ENCODE measurements at regions not wholly inside any gene's neighbourhood (a gene's known extent, or its start where the extent isn't known, plus 50 kb on each side); places are given as distances from the start of the nearest gene placed in this dataset.

DNA sequence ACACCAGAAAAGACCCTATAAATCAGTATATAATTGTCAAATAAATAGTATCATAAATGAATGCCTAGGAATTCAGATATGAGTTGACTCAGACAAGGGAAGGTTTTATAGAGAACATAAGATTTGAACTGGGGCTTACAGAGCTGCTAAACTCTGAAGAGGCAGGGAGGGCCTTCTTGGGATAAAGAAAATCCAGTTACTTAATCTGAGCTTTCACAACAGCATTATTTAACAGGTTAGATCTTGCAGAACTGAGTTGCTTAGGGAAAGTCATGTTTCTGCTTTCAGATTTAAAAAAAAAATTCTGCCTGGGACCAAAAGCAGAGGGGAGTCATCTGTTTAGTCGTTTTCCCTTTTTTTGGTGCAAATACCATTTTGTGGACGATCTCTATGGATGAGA is 594.8 kb upstream of the FZD8 start:
- H3K27ac ChIP-seq, result no peak overlapping the region

DNA sequence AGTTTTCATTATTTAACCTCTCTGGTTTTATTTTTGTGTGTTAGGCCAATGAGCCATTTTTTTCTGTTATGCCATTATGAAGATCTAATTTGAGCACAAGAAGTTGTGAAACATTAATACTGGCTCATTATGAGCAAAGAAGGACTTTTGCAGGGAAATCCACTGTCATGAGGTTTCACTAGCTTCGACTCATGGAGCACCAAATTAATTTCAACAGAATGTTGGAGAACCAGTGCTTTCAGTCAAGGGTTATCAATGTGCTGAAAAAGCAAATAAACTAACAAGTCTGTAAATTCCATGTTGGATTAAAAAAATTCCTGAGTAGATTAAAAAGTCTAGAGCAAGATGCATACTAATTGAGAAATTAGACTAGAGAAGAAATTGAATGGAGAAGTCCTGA is 594.2 kb upstream of the FZD8 start:
- DNase-seq (ENCODE audit: low spot score in 2 of 2), result no peak
- Histone ChIP-seq H3K9me3 (no peaks in the 10 kb centered on the region), H3K4me3 (no peak overlapping the region), H3K36me3 (no peaks in the 10 kb centered on the region), H3K4me1 (no peaks in the 10 kb centered on the region), H3K27ac (no peak overlapping the region), H3K27me3 (no peaks in the 10 kb centered on the region)
- TF ChIP-seq POLR2A (IDR thresholded peaks at IDR 0.05) (no peak), POLR2AphosphoS5 (IDR thresholded peaks at IDR 0.05) (no peak)
- TF ChIP-seq, protein P1, sequence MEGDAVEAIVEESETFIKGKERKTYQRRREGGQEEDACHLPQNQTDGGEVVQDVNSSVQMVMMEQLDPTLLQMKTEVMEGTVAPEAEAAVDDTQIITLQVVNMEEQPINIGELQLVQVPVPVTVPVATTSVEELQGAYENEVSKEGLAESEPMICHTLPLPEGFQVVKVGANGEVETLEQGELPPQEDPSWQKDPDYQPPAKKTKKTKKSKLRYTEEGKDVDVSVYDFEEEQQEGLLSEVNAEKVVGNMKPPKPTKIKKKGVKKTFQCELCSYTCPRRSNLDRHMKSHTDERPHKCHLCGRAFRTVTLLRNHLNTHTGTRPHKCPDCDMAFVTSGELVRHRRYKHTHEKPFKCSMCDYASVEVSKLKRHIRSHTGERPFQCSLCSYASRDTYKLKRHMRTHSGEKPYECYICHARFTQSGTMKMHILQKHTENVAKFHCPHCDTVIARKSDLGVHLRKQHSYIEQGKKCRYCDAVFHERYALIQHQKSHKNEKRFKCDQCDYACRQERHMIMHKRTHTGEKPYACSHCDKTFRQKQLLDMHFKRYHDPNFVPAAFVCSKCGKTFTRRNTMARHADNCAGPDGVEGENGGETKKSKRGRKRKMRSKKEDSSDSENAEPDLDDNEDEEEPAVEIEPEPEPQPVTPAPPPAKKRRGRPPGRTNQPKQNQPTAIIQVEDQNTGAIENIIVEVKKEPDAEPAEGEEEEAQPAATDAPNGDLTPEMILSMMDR (IDR thresholded peaks at IDR 0.05), result no peak
- intact Hi-C loops (cut with DNase I; ENCODE audit: low total_unique reads), result no loop called here

More for the DNA sequence above, 594.8 kb upstream of the FZD8 start:
- intact Hi-C loops (cut with DNase I; ENCODE audit: low total_unique reads), result no loop called here
- Histone ChIP-seq H3K27me3 (no peaks in the 10 kb centered on the region), H3K4me1 (no peaks in the 10 kb centered on the region), H3K36me3 (no peaks in the 10 kb centered on the region), H3K9me3 (no peaks in the 10 kb centered on the region), H3K4me3 (no peak overlapping the region)
- TF ChIP-seq POLR2A (IDR thresholded peaks at IDR 0.05) (no peak), POLR2AphosphoS5 (IDR thresholded peaks at IDR 0.05) (no peak)
- TF ChIP-seq, protein P1 (IDR thresholded peaks at IDR 0.05), result no peak
- DNase-seq (ENCODE audit: low spot score in 2 of 2), result no peak

DNA sequence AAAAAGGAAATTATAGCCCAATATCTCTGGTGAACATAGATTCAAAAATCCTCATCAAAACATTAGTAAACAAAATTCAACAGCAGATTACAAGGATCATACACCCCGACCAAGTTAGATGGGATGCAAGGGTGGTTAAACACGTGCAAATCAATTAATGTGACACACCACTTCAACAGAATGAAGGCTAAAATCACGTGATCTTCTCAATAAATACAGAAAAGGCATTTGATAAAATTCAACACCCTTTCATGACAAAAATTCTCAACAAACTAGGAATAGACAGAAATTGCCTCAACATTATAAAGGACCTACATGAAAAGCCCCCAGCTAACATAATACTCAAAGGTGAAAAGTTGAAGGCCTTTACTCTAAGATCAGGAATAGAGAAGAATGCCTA is 590.8 kb upstream of the FZD8 start:
- Histone ChIP-seq H3K4me1 (no peaks in the 10 kb centered on the region), H3K36me3 (no peaks in the 10 kb centered on the region), H3K27me3 (no peaks in the 10 kb centered on the region), H3K9me3 (no peaks in the 10 kb centered on the region), H3K4me3 (no peak overlapping the region), H3K27ac (no peak overlapping the region)
- DNase-seq (ENCODE audit: low spot score in 2 of 2), result no peak
- intact Hi-C loops (cut with DNase I; ENCODE audit: low total_unique reads), result no loop called here
- TF ChIP-seq POLR2A (IDR thresholded peaks at IDR 0.05), result no peak
- TF ChIP-seq, protein P1 (IDR thresholded peaks at IDR 0.05), result no peak
- no peak for TF ChIP-seq POLR2AphosphoS5 (IDR thresholded peaks at IDR 0.05)

- TF ChIP-seq POLR2A (IDR thresholded peaks at IDR 0.05) (no peak), POLR2AphosphoS5 (IDR thresholded peaks at IDR 0.05) (no peak)
- TF ChIP-seq, protein P1 (IDR thresholded peaks at IDR 0.05), result no peak
- no peaks in the 10 kb centered on the region for H3K4me1 ChIP-seq
- H3K9me3 ChIP-seq, result no peaks in the 10 kb centered on the region
- no peaks in the 10 kb centered on the region for H3K27me3 ChIP-seq
- no peak overlapping the region for H3K4me3 ChIP-seq
- no peak overlapping the region for H3K27ac ChIP-seq
- no peaks in the 10 kb centered on the region for H3K36me3 ChIP-seq
- DNase-seq (ENCODE audit: low spot score in 2 of 2), result no peak
- intact Hi-C loops (cut with DNase I; ENCODE audit: low total_unique reads), result no loop called here
Observed at GRCh38 chr10:36224431-36224985, 582.4 kb upstream of the FZD8 start.

- Histone ChIP-seq H3K9me3 (no peaks in the 10 kb centered on the region), H3K27me3 (no peaks in the 10 kb centered on the region), H3K4me3 (no peak overlapping the region), H3K36me3 (no peaks in the 10 kb centered on the region), H3K27ac (no peak overlapping the region), H3K4me1 (no peaks in the 10 kb centered on the region)
- DNase-seq (ENCODE audit: low spot score in 2 of 2), result no peak
- TF ChIP-seq POLR2AphosphoS5 (IDR thresholded peaks at IDR 0.05), result no peak
- intact Hi-C loops (cut with DNase I; ENCODE audit: low total_unique reads), result no loop called here
Observed at GRCh38 chr10:36221101-36221500, 579.0 kb upstream of the FZD8 start.

GRCh38 chr10:36220151-36220550 is 578.1 kb upstream of the FZD8 start:
- Histone ChIP-seq H3K4me1 (no peaks in the 10 kb centered on the region), H3K9me3 (no peaks in the 10 kb centered on the region), H3K36me3 (no peaks in the 10 kb centered on the region), H3K27me3 (no peaks in the 10 kb centered on the region), H3K4me3 (no peak overlapping the region), H3K27ac (no peak overlapping the region)
- TF ChIP-seq, protein P1 (IDR thresholded peaks at IDR 0.05), result no peak
- TF ChIP-seq POLR2A (IDR thresholded peaks at IDR 0.05), result no peak
- TF ChIP-seq POLR2AphosphoS5 (IDR thresholded peaks at IDR 0.05), result no peak
- intact Hi-C loops (cut with DNase I; ENCODE audit: low total_unique reads), result no loop called here
- no peak for DNase-seq (ENCODE audit: low spot score in 2 of 2)
